Left colon (tissue), 2 donors: ENCODE measurements at regions not wholly inside any gene's neighbourhood (a gene's known extent, or its start where the extent isn't known, plus 50 kb on each side); places are given as distances from the start of the nearest gene placed in this dataset.
"Not testable (repeated sequence)": the region's sequence is repeated elsewhere in the genome, so short reads cannot be mapped to it uniquely, and the experiment has no call there.

ENCODE experiments used
- ATAC-seq: fragments of 200-7000 bp; cut with Tn5 transposase; one replicate; pipeline ENCODE4 v1.9.1; 2020; ENCODE audit warnings: mild to moderate bottlenecking, moderate library complexity
- DNase-seq, 2 donors: peaks; one replicate each; pipeline ENCODE4 v3.0.0-alpha.2; 2020
- intact Hi-C, 2 donors: fragments of 100-400 bp; cut with DNase I in 1 of 2; cut with micrococcal nuclease in 1 of 2; formaldehyde crosslinking; loops; one replicate each; pipeline versions ENCODE4 v1.11.2 to v1.14.0; 2022; cut with DNase I, micrococcal nuclease
- donor health status: DM: no; HTN: no; CAD: no.
- donor health status: DM: yes; HTN: yes; CAD: no.

- no peak for ATAC-seq
- no peak for DNase-seq
- intact Hi-C loops: no loop called here
Observed at GRCh38 chr2:85945586-85945985, 56.8 kb upstream of the ST3GAL5 start.

- no peak for ATAC-seq
- no peak for DNase-seq
- intact Hi-C loops: no loop called here
Observed at GRCh38 chr2:85945172-85945571, 56.4 kb upstream of the ST3GAL5 start.

- intact Hi-C loops: no loop called here
- no peak for ATAC-seq
- DNase-seq: no peak
Observed at GRCh38 chr2:85942346-85942957, 53.7 kb upstream of the ST3GAL5 start.

GRCh38 chr2:85941490-85941889 is 52.7 kb upstream of the ST3GAL5 start:
- intact Hi-C loops, ATAC-seq, DNase-seq: not testable (repeated sequence)

GRCh38 chr2:85939131-85939530 is 50.3 kb upstream of the ST3GAL5 start:
- intact Hi-C loops: no loop called here
- no peak for ATAC-seq
- no peak for DNase-seq
